Stomach (tissue), 4 donors: ENCODE measurements at regions not wholly inside any gene's neighbourhood (a gene's known extent, or its start where the extent isn't known, plus 50 kb on each side); places are given as distances from the start of the nearest gene placed in this dataset.

Source experiments
- POLR2A ChIP-seq, 4 donors: fragments of 450-650 bp; IDR thresholded peaks; one replicate each; pipeline ENCODE4 v1.6.1; 2016; ENCODE audit warnings: antibody characterized with exemption in 4 of 4, control low read depth in 2 of 4, mild to moderate bottlenecking in 1 of 4, moderate library complexity in 1 of 4
- POLR2AphosphoS5 ChIP-seq, 3 donors: sonication (generic); formaldehyde crosslinking; IDR thresholded peaks; one replicate each; pipeline ENCODE4 v1.6.1; 2016; ENCODE audit warnings: antibody characterized with exemption in 3 of 3

- TF ChIP-seq POLR2A (IDR thresholded peaks at IDR 0.05) (no peak), POLR2AphosphoS5 (IDR thresholded peaks at IDR 0.05) (no peak)
These were observed 577.6 kb upstream of the FAM98A start for GRCh38 chr2:34176693-34177092.
